HCT116 (cell line): ENCODE measurements at regions not wholly inside any gene's neighbourhood (a gene's known extent, or its start where the extent isn't known, plus 50 kb on each side); places are given as distances from the start of the nearest gene placed in this dataset.

Experiments
- EGR1 ChIP-seq: IDR thresholded peaks from 2 replicates; pipeline ENCODE4 v1.6.1; 2012; ENCODE audit warnings: low read depth
- EZH2phosphoT487 ChIP-seq: fragments of 200-600 bp; IDR thresholded peaks from 2 replicates; pipeline ENCODE4 v1.6.1; 2018; ENCODE audit warnings: antibody characterized with exemption, borderline replicate concordance
- FOSL1 ChIP-seq: IDR thresholded peaks from 2 replicates; pipeline ENCODE4 v1.6.1; 2012; ENCODE audit warnings: low read depth
- POLR2A ChIP-seq: IDR thresholded peaks from 2 replicates; pipeline ENCODE4 v1.7.0; 2011; ENCODE audit warnings: borderline replicate concordance; ENCODE audit not compliant: insufficient read depth, insufficient read length; ENCODE audit errors: extremely low read depth
- POLR2AphosphoS5 ChIP-seq: IDR thresholded peaks from 2 replicates; pipeline ENCODE4 v1.6.1; 2011; ENCODE audit warnings: mild to moderate bottlenecking, low read depth, low read length, moderate library complexity
- RAD21 ChIP-seq: IDR thresholded peaks from 2 replicates; pipeline ENCODE4 v1.6.1; 2012; ENCODE audit warnings: low read depth, mild to moderate bottlenecking
- SIN3A ChIP-seq: IDR thresholded peaks from 2 replicates; pipeline ENCODE4 v1.6.1; 2012; ENCODE audit warnings: low read depth
- SRF ChIP-seq: IDR thresholded peaks from 2 replicates; pipeline ENCODE4 v1.6.1; 2012; ENCODE audit warnings: low read depth
- TCF7L2 ChIP-seq: IDR thresholded peaks from 2 replicates; pipeline ENCODE4 v1.7.0; 2011; ENCODE audit warnings: borderline replicate concordance, inconsistent platforms; ENCODE audit not compliant: insufficient read depth, insufficient read length; ENCODE audit errors: extremely low read depth
- ZFX ChIP-seq: fragments of 450-650 bp; IDR thresholded peaks from 2 replicates; pipeline ENCODE4 v1.6.1; 2017
- TF ChIP-seq, protein P1 (sequence below), 3 experiments: fragments of 200-600 bp in 1 of 3; sonication (generic) in 1 of 3; IDR thresholded peaks in 2 of 3; conservative IDR thresholded peaks in 1 of 3; 2 replicates each; pipeline ENCODE4 v1.5.1; 2012 to 2017; ENCODE audit warnings: low read depth in 2 of 3, low read length in 2 of 3, antibody characterized with exemption in 1 of 3, borderline replicate concordance in 1 of 3, control low read depth in 1 of 3, mild to moderate bottlenecking in 1 of 3, mixed read lengths in 1 of 3, mixed run types in 1 of 3, moderate library complexity in 1 of 3; ENCODE audit not compliant: insufficient read depth in 1 of 3
- TF ChIP-seq, protein P2 (sequence below): IDR thresholded peaks from 2 replicates; pipeline ENCODE4 v1.6.1; 2012; ENCODE audit warnings: low read depth

DNA sequence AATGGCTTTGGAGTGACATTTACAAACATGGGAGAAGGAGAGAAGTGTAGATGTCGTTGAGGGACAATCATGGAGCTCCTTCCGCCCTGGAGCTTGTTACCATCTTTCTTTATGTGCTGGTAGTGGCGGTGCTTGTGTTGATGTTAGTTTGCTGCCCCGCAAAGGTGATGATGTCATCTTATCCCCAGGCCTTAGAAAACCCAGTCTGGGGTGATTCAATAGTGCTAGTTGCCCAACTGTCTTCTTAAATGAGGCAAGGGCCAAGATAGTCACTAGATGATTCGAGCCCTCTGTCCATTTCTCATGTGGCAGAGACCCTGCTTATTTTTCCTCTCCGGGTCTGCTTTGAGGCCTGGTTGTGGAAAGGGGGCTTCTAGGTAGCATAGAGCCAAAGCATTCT lies 277.4 kb downstream of the CCSER2 start:
- TF ChIP-seq SIN3A = no peak
- TF ChIP-seq, protein P1, sequence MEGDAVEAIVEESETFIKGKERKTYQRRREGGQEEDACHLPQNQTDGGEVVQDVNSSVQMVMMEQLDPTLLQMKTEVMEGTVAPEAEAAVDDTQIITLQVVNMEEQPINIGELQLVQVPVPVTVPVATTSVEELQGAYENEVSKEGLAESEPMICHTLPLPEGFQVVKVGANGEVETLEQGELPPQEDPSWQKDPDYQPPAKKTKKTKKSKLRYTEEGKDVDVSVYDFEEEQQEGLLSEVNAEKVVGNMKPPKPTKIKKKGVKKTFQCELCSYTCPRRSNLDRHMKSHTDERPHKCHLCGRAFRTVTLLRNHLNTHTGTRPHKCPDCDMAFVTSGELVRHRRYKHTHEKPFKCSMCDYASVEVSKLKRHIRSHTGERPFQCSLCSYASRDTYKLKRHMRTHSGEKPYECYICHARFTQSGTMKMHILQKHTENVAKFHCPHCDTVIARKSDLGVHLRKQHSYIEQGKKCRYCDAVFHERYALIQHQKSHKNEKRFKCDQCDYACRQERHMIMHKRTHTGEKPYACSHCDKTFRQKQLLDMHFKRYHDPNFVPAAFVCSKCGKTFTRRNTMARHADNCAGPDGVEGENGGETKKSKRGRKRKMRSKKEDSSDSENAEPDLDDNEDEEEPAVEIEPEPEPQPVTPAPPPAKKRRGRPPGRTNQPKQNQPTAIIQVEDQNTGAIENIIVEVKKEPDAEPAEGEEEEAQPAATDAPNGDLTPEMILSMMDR (IDR thresholded peaks at IDR 0.05 in 2 of 3, conservative IDR thresholded peaks at IDR 0.05 in 1 of 3; ENCODE audit: borderline replicate concordance in 1 of 3, insufficient read depth in 1 of 3, low read depth in 2 of 3, low read length in 2 of 3) = no peak
- TF ChIP-seq SRF = no peak
- no peak for TF ChIP-seq EZH2phosphoT487
- no peak for TF ChIP-seq POLR2AphosphoS5
- TF ChIP-seq FOSL1 = no peak
- no peak for TF ChIP-seq POLR2A
- no peak for TF ChIP-seq TCF7L2
- TF ChIP-seq RAD21 = no peak
- TF ChIP-seq ZFX = no peak
- no peak for TF ChIP-seq EGR1
- TF ChIP-seq, protein P2, sequence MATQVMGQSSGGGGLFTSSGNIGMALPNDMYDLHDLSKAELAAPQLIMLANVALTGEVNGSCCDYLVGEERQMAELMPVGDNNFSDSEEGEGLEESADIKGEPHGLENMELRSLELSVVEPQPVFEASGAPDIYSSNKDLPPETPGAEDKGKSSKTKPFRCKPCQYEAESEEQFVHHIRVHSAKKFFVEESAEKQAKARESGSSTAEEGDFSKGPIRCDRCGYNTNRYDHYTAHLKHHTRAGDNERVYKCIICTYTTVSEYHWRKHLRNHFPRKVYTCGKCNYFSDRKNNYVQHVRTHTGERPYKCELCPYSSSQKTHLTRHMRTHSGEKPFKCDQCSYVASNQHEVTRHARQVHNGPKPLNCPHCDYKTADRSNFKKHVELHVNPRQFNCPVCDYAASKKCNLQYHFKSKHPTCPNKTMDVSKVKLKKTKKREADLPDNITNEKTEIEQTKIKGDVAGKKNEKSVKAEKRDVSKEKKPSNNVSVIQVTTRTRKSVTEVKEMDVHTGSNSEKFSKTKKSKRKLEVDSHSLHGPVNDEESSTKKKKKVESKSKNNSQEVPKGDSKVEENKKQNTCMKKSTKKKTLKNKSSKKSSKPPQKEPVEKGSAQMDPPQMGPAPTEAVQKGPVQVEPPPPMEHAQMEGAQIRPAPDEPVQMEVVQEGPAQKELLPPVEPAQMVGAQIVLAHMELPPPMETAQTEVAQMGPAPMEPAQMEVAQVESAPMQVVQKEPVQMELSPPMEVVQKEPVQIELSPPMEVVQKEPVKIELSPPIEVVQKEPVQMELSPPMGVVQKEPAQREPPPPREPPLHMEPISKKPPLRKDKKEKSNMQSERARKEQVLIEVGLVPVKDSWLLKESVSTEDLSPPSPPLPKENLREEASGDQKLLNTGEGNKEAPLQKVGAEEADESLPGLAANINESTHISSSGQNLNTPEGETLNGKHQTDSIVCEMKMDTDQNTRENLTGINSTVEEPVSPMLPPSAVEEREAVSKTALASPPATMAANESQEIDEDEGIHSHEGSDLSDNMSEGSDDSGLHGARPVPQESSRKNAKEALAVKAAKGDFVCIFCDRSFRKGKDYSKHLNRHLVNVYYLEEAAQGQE = no peak
